Ishikawa (cell line): ENCODE measurements at regions not wholly inside any gene's neighbourhood (a gene's known extent, or its start where the extent isn't known, plus 50 kb on each side); places are given as distances from the start of the nearest gene placed in this dataset.

Experiments used
- CEBPB ChIP-seq: IDR thresholded peaks from 2 replicates; pipeline ENCODE4 v1.6.1; 2012
- CREB1 ChIP-seq: IDR thresholded peaks from 2 replicates; pipeline ENCODE4 v1.6.1; 2012; ENCODE audit warnings: low read depth
- EGR1 ChIP-seq: IDR thresholded peaks from 2 replicates; pipeline ENCODE4 v1.6.1; 2012
- EP300 ChIP-seq: IDR thresholded peaks from 2 replicates; pipeline ENCODE4 v1.6.1; 2012; ENCODE audit warnings: borderline replicate concordance
- FOXM1 ChIP-seq: IDR thresholded peaks from 2 replicates; pipeline ENCODE4 v1.6.1; 2012; ENCODE audit warnings: low read depth, borderline replicate concordance
- MAX ChIP-seq: IDR thresholded peaks from 2 replicates; pipeline ENCODE4 v1.6.1; 2012
- NFIC ChIP-seq: IDR thresholded peaks from 2 replicates; pipeline ENCODE4 v1.6.1; 2012
- RAD21 ChIP-seq: IDR thresholded peaks from 2 replicates; pipeline ENCODE4 v1.6.1; 2012; ENCODE audit warnings: low read depth
- REST ChIP-seq: IDR thresholded peaks from 2 replicates; pipeline ENCODE4 v1.6.1; 2012; ENCODE audit warnings: low read depth, mild to moderate bottlenecking
- TAF1 ChIP-seq: IDR thresholded peaks from 2 replicates; pipeline ENCODE4 v1.6.1; 2012; ENCODE audit warnings: low read depth, mild to moderate bottlenecking
- TCF12 ChIP-seq: IDR thresholded peaks from 2 replicates; pipeline ENCODE4 v1.6.1; 2012; ENCODE audit warnings: low read depth
- TEAD4 ChIP-seq: IDR thresholded peaks from 2 replicates; pipeline ENCODE4 v1.6.1; 2012
- USF1 ChIP-seq: IDR thresholded peaks from 2 replicates; pipeline ENCODE4 v1.6.1; 2012
- YY1 ChIP-seq: IDR thresholded peaks from 2 replicates; pipeline ENCODE4 v1.6.1; 2012; ENCODE audit warnings: low read depth
- ZBTB7A ChIP-seq: IDR thresholded peaks from 2 replicates; pipeline ENCODE4 v1.6.1; 2012; ENCODE audit warnings: low read depth

- TF ChIP-seq NFIC, result no peak
These were observed 89.8 kb upstream of the MAP1LC3B2 start for GRCh38 chr12:116469344-116469743.

- TF ChIP-seq TCF12 (no peak), TEAD4 (no peak), EP300 (no peak), EGR1 (no peak), FOXM1 (no peak), ZBTB7A (no peak), RAD21 (no peak), CEBPB (no peak), TAF1 (no peak), USF1 (no peak), CREB1 (no peak), NFIC (no peak), REST (no peak), YY1 (no peak)
These were observed 87.6 kb upstream of the MAP1LC3B2 start for GRCh38 chr12:116471544-116471943.

- TF ChIP-seq FOXM1, result no peak
- no peak for TF ChIP-seq NFIC
- TF ChIP-seq CREB1, result no peak
- no peak for TF ChIP-seq REST
- no peak for TF ChIP-seq YY1
- no peak for TF ChIP-seq USF1
- no peak for TF ChIP-seq EGR1
- TF ChIP-seq TAF1, result no peak
- TF ChIP-seq MAX, result no peak
- TF ChIP-seq ZBTB7A, result no peak
- no peak for TF ChIP-seq TEAD4
- TF ChIP-seq TCF12, result no peak
- TF ChIP-seq CEBPB, result no peak
- TF ChIP-seq RAD21, result no peak
These were observed 87.0 kb upstream of the MAP1LC3B2 start for GRCh38 chr12:116472193-116472592.

- TF ChIP-seq YY1, result no peak
- TF ChIP-seq TAF1, result no peak
- TF ChIP-seq FOXM1, result no peak
- no peak for TF ChIP-seq REST
- TF ChIP-seq USF1, result no peak
- TF ChIP-seq RAD21, result no peak
- no peak for TF ChIP-seq ZBTB7A
- no peak for TF ChIP-seq TEAD4
These were observed 85.8 kb upstream of the MAP1LC3B2 start for GRCh38 chr12:116473416-116473815.

- no peak for TF ChIP-seq TEAD4
These were observed 84.8 kb upstream of the MAP1LC3B2 start for GRCh38 chr12:116474331-116474730.

GRCh38 chr12:116474899-116475298 lies 84.3 kb upstream of the MAP1LC3B2 start:
- no peak for TF ChIP-seq FOXM1
- no peak for TF ChIP-seq TEAD4
- no peak for TF ChIP-seq YY1
- TF ChIP-seq EGR1, result no peak
- TF ChIP-seq CEBPB, result no peak
- no peak for TF ChIP-seq CREB1
- no peak for TF ChIP-seq ZBTB7A
- no peak for TF ChIP-seq REST
- TF ChIP-seq MAX, result no peak
- no peak for TF ChIP-seq RAD21
- TF ChIP-seq TAF1, result no peak
- TF ChIP-seq USF1, result no peak
- no peak for TF ChIP-seq NFIC
- TF ChIP-seq TCF12, result no peak
